G401 (cell line): ENCODE measurements at regions not wholly inside any gene's neighbourhood (a gene's known extent, or its start where the extent isn't known, plus 50 kb on each side); places are given as distances from the start of the nearest gene placed in this dataset.

Experiments used
- DNase-seq: peaks from one replicate; pipeline ENCODE4 v3.0.0-alpha.2; 2015; ENCODE audit warnings: low spot score
- in situ Hi-C: cut with HindIII; loops from 2 replicates; pipeline ENCODE4 v1.10.0; 2016; ENCODE audit warnings: low sequenced_read_pairs, mixed read lengths

DNA sequence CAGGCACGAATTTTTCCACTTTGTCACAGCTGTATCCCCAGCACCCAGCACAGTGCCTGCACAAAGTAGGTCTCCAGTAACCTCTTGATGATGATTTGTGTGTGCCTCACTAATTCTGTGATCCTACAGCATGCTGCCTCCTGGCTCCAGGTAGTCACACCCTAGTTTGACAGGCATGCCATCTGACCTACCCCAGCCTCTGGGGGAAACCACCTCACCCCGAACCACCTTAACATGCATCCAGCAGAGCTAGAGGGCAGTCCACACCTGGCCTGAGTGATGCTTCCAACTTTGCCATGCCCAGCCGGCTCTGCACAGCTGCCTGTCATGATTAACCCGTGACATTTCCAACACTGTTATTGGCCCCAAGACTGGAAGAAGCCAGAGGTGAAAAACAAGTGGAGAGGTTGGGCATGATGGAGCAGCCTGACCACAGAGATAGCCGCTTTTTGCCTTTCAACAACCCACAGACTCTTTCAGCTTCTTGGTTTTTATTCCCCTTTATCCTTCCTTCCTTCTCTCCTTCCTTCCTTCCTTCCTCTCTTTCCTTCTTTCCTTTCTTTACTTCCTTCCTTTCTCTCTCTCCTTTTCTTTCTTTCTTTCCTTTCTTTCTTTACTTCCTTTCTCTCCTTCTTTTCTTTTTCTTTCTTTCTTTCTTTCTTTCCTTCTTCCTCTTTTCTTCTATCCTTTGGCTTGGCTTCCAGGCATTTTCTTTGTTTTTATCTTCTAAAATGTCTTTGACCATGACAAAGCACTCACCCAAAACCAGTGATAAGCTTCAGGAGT lies 294.4 kb upstream of the SIX2 start:
- no peak for DNase-seq
- in situ Hi-C loops, result no loop called here

DNA sequence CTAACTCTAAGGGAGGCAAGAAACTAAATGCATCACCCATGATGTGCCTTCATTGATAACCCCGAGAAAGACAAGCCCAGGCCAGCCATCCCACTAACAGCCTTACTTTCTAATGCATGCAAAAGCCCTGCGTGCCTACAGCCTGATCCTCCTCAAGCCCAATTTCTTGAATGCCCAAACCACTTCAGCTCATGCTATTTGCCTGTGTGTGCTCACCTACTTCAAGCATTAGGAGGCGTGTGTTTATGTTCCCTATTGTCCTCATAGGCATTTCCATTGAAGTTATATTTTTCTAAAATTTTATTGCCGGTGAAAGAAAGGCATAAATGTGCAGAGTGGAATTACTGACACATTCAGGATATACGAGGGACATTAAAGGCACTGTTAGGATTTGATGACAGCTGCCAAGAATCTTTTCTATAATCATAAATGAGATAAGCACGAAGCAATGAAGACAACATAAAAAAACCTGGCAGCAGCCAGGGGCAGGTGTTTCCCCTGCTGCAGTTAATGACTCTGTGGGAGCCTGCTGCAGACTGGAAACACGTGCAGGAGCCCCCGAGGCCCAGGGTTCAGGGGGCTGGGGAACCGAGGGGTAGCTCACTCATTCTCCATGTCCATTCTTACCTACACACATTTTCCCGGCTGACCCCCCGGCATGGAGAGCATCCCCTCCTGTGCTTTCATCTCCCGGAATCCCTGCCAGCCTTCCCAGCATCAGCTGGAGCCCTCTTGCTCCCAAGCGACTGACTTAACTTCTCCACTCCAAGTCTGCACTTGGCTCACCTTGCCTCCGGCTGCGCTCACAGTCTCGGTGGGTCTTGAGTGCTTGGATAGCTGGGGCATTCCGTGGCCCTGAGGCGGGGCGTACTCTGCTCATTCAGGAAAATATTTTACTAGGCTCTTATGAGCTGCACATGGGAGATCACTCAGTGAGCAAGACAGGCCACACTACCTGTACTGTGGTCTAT lies 292.3 kb upstream of the SIX2 start:
- in situ Hi-C loops, result no loop called here
- DNase-seq, result no peak

DNA sequence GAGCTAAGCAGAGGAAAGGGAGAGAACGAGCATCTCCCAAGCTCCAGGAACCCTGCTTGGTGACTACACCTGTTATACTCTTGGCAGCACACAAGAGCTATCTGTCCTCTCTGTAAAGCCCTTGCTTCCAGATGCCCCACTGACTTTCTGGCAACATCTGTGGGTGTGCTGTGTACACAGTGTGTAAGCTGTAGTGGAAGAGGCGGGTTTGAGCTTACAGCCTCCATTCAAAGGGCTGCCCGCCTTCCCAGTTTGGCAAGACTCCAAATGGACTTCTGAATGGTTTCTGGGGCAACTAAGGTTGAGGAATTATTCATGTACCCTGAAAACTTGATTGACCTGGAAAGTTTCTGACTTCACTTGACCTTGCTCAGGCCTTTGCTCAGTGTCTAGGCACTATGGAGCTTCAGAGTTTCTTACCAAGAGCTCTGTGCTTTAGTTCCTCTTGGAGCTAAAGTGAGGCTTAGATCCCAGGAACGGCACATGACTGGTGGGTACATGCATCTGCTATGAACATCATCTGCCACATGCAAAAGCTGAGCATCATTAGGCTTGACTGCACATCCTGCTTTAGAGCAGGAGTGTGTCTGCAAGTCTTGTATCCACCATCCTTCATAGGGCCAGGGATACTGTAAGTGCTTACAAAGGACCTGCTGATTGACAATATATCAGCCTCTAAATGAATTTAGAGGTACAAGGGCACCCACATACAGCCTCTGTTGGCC lies 290.9 kb upstream of the SIX2 start:
- DNase-seq, result peak; percentile 4
- in situ Hi-C loops, result no loop called here

DNA sequence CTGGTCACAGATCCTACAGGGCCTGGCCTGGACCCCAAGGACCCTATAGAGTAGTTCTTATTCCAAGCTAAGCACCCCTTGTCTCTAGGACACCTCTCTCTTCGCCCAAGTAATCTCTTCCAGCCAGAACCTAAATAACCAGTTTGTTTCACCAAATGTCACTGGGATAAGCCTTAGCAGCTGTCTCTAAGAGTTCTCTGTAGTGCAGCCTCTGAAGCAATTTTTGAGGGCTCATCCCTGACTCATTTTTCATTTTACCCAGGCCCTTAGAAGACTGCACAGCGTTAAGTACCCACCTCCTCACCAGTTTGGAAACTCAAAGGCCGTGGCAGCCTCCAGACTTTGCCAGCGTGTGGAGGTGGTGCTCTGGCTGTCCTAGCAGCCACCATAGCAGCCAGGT lies 290.1 kb upstream of the SIX2 start:
- in situ Hi-C loops, result no loop called here
- no peak for DNase-seq

GRCh38 chr2:45293182-45293581 lies 283.9 kb upstream of the SIX2 start:
- no peak for DNase-seq
- in situ Hi-C loops, result no loop called here

- DNase-seq, result no peak
- in situ Hi-C loops, result no loop called here
Measured at GRCh38 chr2:45291296-45291701, 282.0 kb upstream of the SIX2 start.

DNA sequence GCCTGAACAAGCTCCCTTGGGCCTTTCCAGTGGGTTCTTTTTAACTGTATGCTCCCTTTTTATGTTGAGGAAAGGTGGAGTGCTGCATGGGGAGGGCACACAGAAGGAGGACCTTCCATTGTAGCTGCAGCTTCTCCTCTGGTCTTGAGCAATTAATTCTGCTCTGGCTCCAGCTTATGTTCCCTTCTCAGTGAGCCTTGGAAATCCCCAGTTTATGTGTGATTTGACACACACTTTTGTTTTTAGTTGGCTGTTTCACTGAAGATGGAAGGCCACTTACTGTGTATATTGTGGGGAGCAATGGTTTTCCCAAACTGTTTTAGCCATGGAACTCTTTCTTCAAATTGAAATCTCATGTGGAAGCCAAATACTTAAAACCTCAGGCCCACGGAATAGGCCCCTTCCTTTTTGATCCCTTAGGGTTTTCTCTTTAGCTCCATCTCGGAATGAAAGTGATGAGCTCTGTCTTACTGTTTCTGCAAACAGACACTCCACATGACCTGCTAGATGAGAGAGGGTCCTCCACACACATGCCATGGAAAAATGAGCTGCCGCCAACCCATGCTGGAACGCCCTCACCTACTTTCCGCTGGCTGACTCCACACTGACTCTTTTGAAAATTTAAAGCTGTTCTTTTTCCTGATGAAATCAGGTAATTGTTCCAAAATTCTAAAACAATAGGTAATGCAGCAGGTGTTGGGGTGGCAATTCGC lies 280.9 kb upstream of the SIX2 start:
- DNase-seq, result no peak
- in situ Hi-C loops, result no loop called here

DNA sequence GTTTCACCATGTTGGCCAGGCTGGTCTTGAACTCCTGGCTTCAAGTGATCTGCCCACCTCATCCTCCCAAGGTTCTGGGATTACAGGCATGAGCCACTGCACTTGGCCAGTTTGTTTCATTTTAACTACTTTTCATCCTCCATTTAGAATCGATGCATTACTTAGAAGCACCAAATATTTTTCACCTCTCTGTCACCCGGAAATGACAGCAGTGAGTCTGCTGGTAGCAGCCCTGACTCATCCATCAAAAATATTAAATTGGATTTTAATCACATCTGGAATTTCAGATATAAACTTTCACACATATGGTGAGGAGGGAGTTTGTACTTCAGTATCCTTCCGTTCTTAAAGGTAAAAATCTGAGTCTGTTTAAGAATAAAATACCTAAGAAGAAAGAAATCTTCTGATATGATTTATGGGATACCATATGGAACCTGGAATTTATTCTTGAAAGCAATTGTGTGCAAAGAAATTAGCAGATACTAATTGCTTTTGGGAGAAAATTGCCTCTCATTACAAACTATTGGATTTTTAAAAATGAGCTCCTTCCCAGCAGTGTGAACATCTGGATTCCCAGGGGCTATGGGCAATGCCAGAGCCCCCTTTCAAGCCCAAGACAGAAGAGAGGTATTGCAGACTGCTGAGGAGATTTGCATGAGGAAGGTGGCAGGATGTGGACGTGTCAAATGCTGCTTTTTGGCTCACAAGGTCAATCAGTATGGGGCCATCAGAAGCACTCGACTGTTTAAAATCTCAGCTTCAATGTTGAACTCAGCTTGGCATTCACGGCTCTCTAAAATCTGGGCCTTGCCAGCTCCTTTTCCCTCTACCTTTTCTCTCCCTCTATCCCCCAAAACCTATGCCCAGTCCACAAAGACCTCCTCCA lies 279.5 kb upstream of the SIX2 start:
- DNase-seq, result no peak
- in situ Hi-C loops, result no loop called here

- in situ Hi-C loops, result no loop called here
- no peak for DNase-seq
Measured at GRCh38 chr2:45287045-45287444, 277.8 kb upstream of the SIX2 start.

DNA sequence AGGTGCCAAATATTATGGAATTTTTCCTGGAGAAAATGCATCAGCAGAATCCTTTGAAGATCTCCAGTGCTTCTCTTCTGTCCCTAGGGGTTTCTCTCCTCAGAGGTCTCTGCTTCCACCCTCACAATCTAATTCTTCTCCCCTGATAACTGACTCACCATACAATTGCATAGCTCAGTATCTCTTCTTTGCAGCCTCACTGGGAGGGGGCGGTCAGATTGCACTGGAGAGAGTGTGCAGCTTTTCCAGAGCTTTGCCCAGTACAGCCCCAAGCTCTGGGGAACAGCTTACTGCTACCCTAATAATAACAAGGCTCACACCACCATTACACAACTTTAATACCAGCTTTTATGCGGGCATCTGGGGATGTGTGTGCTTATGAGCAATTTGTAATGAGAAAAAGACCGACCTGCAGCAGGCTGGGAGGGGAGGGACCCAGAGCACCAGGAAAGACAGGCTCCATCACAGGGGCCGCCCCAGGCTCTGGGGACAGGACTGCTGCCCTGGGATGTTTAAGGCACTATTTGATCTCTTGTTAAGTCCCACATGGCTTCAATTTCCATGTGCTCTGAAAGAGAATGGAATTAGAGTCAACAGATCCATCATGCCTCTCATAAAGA lies 276.6 kb upstream of the SIX2 start:
- in situ Hi-C loops, result no loop called here
- DNase-seq, result no peak

DNA sequence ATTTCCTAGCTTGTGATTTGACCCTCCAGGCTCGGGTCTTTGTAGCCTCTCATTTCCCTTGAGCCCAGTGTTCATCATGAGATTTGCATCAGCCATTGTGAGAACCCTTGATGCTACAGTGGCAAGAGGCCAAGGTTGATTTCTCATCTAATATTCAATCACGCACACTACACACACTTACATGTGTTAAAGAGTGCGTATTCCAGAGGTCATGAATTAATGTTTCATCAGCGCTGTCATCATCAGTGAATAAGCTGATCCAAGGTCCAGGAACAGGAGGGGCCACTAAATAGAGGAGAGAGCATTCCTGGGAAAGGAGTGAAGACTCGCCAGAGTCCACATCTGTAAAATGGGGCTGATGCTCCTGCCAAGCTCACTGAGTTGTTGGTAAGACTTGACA lies 276.1 kb upstream of the SIX2 start:
- DNase-seq, result no peak
- in situ Hi-C loops, result no loop called here

DNA sequence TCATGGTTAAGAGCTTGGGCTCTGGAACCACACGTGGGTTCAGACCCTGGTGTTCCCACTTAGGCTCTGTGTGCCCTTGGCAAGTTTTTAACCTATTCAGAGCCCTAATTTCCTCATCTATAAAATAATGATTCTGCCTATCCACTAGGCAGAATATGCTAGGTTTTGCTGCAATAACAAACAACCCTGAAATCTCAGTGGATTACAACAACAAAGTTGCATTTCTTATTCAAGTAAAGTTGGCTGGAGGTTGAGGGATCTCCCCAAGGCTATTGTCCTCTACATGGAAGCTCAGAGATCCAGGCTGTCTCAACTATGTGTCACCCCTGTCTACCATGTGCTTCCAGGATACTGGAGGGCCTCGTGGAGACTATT lies 275.4 kb upstream of the SIX2 start:
- DNase-seq, result no peak
- in situ Hi-C loops, result no loop called here

DNA sequence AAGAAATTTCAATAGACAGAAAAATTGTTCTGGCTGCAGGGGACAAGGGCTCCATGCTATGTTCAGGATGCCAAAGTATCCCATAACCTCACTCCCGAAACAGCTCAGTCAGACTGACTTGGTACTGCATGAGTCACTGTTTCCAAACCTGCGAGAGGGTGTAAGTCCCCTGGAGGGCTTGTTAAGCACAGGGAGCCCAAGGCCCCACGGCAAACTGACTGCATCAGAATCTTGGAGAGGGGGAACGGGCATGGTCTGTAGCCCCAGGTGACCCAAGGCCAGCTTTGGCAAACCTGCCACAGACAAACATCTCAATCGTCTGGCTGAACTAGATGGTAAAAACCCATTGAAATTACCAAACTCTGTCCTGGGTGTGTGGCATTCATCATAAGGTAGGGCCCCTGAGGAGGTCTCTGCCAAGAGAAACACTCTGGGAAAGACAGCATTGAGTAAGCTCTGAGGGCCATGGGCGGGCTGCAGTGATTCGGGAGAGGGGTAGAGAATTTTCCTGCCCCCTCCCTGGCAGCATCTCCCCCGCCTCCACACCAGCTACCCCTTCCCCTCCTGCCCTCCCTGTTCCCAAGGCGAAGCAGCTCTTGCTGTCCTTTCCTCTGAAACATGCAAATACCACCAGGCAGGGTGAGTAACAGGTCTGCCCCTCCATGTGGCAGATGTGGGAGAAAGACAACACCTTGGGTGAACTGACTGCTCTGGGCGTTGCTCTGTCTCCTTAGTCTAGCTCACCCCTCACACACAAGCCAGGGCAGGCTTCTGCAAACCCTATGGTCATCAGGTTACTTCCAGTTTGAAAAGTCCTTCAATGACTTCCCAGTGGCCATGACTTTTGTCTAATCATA lies 274.7 kb upstream of the SIX2 start:
- in situ Hi-C loops, result no loop called here
- DNase-seq, result no peak

DNA sequence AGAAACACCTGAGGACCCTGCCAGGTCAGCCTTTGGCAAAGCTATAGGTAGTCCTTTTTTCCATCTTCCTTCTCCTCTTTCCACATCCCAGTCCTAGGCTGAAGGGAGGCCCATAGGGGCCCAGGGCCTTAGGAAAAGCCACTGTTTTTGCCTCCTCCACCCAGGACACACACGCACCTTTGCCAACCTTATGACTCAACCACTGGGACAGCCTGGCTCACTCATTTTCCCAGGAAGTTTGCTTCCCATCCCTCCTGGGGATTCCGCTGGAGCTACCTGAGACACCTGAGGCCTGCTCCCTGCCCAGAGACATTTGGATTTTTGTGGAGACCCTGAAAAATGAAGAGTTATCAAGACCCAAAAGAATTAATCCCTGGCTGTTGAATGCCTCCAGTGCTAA lies 273.4 kb upstream of the SIX2 start:
- in situ Hi-C loops, result no loop called here
- DNase-seq, result no peak

DNA sequence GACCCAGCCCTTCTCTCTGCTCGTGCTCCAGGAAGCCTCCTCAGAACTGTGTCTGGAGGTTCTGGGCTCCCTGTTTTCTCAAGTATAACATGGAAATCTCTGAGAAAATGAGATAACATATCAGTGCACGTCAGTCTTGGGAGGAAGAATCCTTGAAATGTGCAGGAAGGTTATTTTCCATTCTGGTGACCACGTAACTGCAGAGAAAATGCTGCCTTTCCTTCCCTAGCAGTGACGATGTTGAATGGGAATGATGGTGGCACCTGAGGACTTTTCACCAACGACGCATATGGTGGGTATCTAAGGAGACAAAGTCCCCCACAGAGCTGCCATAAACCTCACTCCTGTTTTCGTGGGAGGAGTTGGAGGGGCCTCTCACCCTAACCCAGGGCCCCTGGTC lies 272.1 kb upstream of the SIX2 start:
- in situ Hi-C loops, result no loop called here
- DNase-seq, result no peak

DNA sequence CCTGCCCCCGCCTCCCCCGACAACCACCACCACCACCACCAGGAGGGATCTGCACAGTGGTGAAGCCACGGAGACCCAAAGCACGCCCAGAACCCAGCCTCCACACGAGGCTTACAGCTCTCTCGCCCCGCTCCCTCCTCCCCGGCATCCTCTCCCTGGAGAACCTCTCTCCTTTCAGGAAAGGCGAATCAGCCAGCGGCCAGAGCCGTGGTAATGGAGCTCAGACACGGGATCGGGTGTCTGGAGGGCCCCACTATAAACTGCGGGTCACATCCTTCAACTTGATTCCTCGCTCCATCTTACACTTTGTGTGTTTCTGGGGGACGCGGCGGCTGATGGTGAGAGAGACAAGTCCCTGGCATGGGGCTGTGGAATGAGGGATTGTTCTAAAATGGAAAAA lies 271.5 kb upstream of the SIX2 start:
- no peak for DNase-seq
- in situ Hi-C loops, result no loop called here

DNA sequence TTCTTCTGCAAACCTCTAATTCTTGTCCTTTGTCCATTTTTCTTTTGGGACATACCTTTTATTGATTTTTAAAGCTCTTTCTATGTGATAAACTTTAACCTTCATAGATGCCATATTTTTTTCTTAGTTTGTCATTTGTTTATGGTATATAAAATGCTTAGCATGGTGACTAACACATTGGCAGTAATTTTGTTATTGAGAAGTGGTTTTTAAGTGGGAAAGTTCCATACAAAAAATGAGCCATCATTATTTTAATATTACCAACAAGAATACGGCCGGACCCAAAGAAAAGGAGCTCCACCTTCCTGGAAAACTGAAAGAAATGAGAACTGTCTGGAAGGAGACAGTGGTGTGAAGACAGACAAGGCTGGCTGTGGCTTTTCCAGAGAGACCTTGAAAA lies 270.1 kb upstream of the SIX2 start:
- no peak for DNase-seq
- in situ Hi-C loops, result no loop called here
